ENCODE measurements at regions not wholly inside any gene's neighbourhood (a gene's known extent, or its start where the extent isn't known, plus 50 kb on each side); places are given as distances from the start of the nearest gene placed in this dataset.

- TF ChIP-seq CTCF (IDR thresholded peaks at IDR 0.05) (no peak), POLR2AphosphoS5 (IDR thresholded peaks at IDR 0.05) (no peak)
Measured at GRCh38 chr13:21930536-21930935, 259.7 kb downstream of the FGF9 start.
